CD4-positive, alpha-beta T cell treated with Interleukin-4 for 4 hours (primary cell): ENCODE measurements at regions not wholly inside any gene's neighbourhood (a gene's known extent, or its start where the extent isn't known, plus 50 kb on each side); places are given as distances from the start of the nearest gene placed in this dataset.
"Not testable (repeated sequence)": the region's sequence is repeated elsewhere in the genome, so short reads cannot be mapped to it uniquely, and the experiment has no call there.

Experiments
- DNase-seq: peaks from one replicate; pipeline ENCODE4 v3.0.0-alpha.2; 2020

DNA sequence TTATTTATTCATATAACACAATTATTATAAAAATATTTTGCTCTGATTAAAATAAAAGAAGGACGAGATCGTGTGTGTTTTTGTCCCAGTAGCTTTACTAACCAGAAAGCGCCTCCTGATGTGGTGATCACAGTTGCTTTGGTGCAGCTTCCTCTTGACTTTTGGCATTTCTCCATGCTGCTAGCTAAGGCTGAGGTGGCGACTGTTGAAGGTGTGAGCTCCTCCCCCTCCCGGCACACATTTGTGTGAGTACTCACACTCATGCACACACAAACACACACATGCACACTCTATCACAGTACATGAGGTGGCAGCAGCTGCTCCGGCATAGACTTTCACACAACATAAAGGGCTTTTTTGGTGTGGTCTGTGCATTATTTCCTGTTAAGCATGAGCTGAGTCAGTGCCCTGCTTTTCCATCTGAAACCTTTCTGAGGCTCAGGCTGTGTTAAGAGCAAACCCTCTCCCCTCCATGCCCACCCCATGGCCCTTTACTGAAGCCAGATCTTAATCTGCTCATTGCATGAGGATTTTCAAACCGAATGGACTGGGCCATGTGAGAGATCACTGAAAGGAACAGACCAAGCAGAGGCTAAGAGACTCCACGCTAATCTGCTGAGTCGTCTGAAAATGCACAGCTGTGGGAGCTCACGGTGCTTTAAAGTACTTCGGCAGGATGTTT, 53.3 kb downstream of the FOXD4L1 start:
- DNase-seq = peak; percentile 90

GRCh38 chr2:113559820-113560219, 61.4 kb downstream of the FOXD4L1 start:
- DNase-seq = not testable (repeated sequence)

- DNase-seq = not testable (repeated sequence)
Observed at GRCh38 chr2:113562662-113563061, 64.2 kb downstream of the FOXD4L1 start.

GRCh38 chr2:113566674-113567480, 60.2 kb upstream of the RABL2A start:
- DNase-seq = not testable (repeated sequence)

- not testable (repeated sequence) for DNase-seq
Observed at GRCh38 chr2:113567481-113567849, 59.6 kb upstream of the RABL2A start.

GRCh38 chr2:113568231-113568630, 58.8 kb upstream of the RABL2A start:
- not testable (repeated sequence) for DNase-seq

DNA sequence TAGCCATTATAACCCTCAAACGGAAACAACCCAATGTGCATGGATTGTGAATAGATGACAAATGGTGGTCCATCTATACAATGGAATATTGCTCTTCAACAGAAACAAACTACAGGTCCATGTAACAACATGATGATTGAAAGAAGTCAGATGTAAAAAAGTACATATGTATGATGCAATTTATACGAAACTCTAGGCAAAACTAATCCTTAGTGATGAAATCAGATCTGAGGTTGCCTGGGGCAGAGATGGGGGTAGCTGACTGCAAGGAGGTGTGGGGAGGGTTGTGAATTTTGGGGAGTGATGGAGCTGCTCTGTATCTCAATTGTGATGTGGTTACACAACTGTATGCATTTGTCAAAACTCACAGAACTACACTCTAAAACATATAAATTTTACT, 57.0 kb upstream of the RABL2A start:
- DNase-seq = not testable (repeated sequence)

GRCh38 chr2:113570509-113571009, 56.5 kb upstream of the RABL2A start:
- DNase-seq = not testable (repeated sequence)

DNA sequence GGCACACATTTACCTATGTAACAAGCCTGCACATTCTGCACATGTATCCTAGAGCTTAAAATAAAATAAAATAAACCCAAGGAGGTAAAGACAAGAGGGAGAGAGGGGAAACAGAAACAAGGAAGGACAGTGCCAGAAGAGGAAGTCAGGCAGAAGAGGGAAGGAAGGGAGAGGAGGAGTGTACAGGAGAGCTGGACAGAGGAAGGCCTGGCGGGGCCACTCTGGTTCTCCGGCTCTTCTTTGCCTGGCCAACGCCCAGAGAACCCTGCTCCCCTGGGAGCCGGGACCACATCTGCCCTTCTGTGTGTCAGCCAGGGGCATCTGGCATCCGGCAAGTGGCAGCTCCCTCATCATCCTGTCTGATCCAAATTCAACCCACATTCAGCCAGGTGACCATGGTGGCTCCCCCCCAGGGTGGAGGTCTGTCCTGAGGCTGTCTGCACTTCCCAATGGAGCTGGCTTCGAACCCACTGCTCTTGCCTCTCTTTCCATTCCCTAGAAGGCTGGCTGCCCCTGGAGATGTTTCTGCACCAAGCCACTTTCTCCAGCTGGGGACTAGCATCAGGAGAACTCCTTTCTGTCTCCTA, 55.5 kb upstream of the RABL2A start:
- not testable (repeated sequence) for DNase-seq

GRCh38 chr2:113575721-113576120, 51.3 kb upstream of the RABL2A start:
- not testable (repeated sequence) for DNase-seq

GRCh38 chr2:113576353-113576752, 50.7 kb upstream of the RABL2A start:
- DNase-seq = not testable (repeated sequence)
